K562 (cell line): ENCODE measurements at regions not wholly inside any gene's neighbourhood (a gene's known extent, or its start where the extent isn't known, plus 50 kb on each side); places are given as distances from the start of the nearest gene placed in this dataset.

Experiments
- AFF1 ChIP-seq, 2 experiments: fragments of 450-650 bp; IDR thresholded peaks; 2 replicates each; pipeline ENCODE4 v1.6.1; 2018; ENCODE audit warnings: mild to moderate bottlenecking in 2 of 2, low read depth in 1 of 2; ENCODE audit not compliant: partially characterized antibody in 2 of 2
- ARID3A ChIP-seq: IDR thresholded peaks from 2 replicates; pipeline ENCODE4 v1.6.1; 2012; ENCODE audit warnings: low read depth, low read length, improper control_type of control experiment, borderline replicate concordance
- C11orf30 ChIP-seq: fragments of 450-650 bp; IDR thresholded peaks from 2 replicates; pipeline ENCODE4 v1.6.1; 2016; ENCODE audit warnings: low read depth, mild to moderate bottlenecking
- MAFG ChIP-seq: fragments of 450-650 bp; conservative IDR thresholded peaks from 2 replicates; pipeline ENCODE4 v1.6.1; 2016; ENCODE audit warnings: missing genetic modification characterization, missing compliant biosample characterization
- MECOM ChIP-seq: fragments of 250-450 bp; sonication (Bioruptor Pico); IDR thresholded peaks from 2 replicates; pipeline ENCODE4 v1.8.0; 2022; ENCODE audit warnings: inconsistent platforms
- NFE2 ChIP-seq: IDR thresholded peaks from 2 replicates; pipeline ENCODE4 v1.6.1; 2014; ENCODE audit warnings: antibody characterized with exemption, low read depth
- NKRF ChIP-seq: fragments of 450-650 bp; IDR thresholded peaks from 2 replicates; pipeline ENCODE4 v1.6.1; 2016; ENCODE audit warnings: borderline replicate concordance
- RERE ChIP-seq: sonication (generic); formaldehyde crosslinking; IDR thresholded peaks from 2 replicates; pipeline ENCODE4 v1.8.0; 2023; ENCODE audit warnings: missing genetic modification reagents, mild to moderate bottlenecking, borderline replicate concordance
- TBP ChIP-seq: optimal IDR thresholded peaks from 2 replicates; pipeline ENCODE3; 2011; ENCODE audit warnings: low read depth, low read length, improper control_type of control experiment
- ZBTB49 ChIP-seq: sonication (generic); formaldehyde crosslinking; IDR thresholded peaks from 2 replicates; pipeline ENCODE4 v1.8.0; 2022; ENCODE audit warnings: missing genetic modification reagents, mild to moderate bottlenecking, borderline replicate concordance
- ZKSCAN8 ChIP-seq: fragments of 200-800 bp; sonication (Bioruptor generic); IDR thresholded peaks from 2 replicates; pipeline ENCODE4 v1.6.1; 2016; ENCODE audit warnings: missing genetic modification characterization, missing compliant biosample characterization

GRCh38 chr19:28537079-28537478, 675.9 kb downstream of the UQCRFS1 start (continued):
- TF ChIP-seq RERE (no peak), NFE2 (peak; percentile 58), TBP (no peak), NKRF (no peak), ARID3A (0 out of 2 replicates have a peak, but pooled peaks have one; percentile 70), ZBTB49 (CRISPR knock-in tag) (no peak), AFF1 (IDR thresholded peaks at IDR 0.05; ENCODE audit: low read depth in 1 of 2, partially characterized antibody in 2 of 2) (peak; percentile 51 to 67), MECOM (CRISPR knock-in tag) (no peak), ZKSCAN8 (CRISPR knock-in tag) (no peak), C11orf30 (peak; percentile 65), MAFG (tag) (peak; percentile 56; the same call in 1 of the 2 replicates)
